ENCODE measurements at regions not wholly inside any gene's neighbourhood (a gene's known extent, or its start where the extent isn't known, plus 50 kb on each side); places are given as distances from the start of the nearest gene placed in this dataset.

GRCh38 chr15:39458131-39458530 is 122.7 kb upstream of the THBS1 start:
- DNase-seq (ENCODE audit: low spot score): no peak
- no peak for FAIRE-seq

GRCh38 chr15:39459548-39459947 is 121.3 kb upstream of the THBS1 start:
- DNase-seq (ENCODE audit: low spot score) (no peak), FAIRE-seq (no peak)

- DNase-seq (ENCODE audit: low spot score) (no peak), FAIRE-seq (no peak)
Observed at GRCh38 chr15:39460748-39461147, 120.1 kb upstream of the THBS1 start.

GRCh38 chr15:39461536-39462130 is 119.2 kb upstream of the THBS1 start:
- DNase-seq (ENCODE audit: low spot score) (no peak), FAIRE-seq (no peak)

- no peak for DNase-seq (ENCODE audit: low spot score)
- FAIRE-seq: no peak
Observed at GRCh38 chr15:39462691-39463090, 118.2 kb upstream of the THBS1 start.

- DNase-seq (ENCODE audit: low spot score) (no peak), FAIRE-seq (no peak)
Observed at GRCh38 chr15:39465843-39466749, 114.8 kb upstream of the THBS1 start.

GRCh38 chr15:39466750-39467105 is 114.2 kb upstream of the THBS1 start:
- FAIRE-seq (no peak), DNase-seq (ENCODE audit: low spot score) (no peak)

- DNase-seq (ENCODE audit: low spot score) (no peak), FAIRE-seq (no peak)
Observed at GRCh38 chr15:39468331-39468730, 112.5 kb upstream of the THBS1 start.

GRCh38 chr15:39468828-39469227 is 112.1 kb upstream of the THBS1 start:
- FAIRE-seq (no peak), DNase-seq (ENCODE audit: low spot score) (no peak)

- DNase-seq (ENCODE audit: low spot score): no peak
- no peak for FAIRE-seq
Observed at GRCh38 chr15:39471785-39472574, 108.9 kb upstream of the THBS1 start.

- FAIRE-seq: no peak
- no peak for DNase-seq (ENCODE audit: low spot score)
Observed at GRCh38 chr15:39472621-39473297, 108.1 kb upstream of the THBS1 start.

- FAIRE-seq: no peak
- DNase-seq (ENCODE audit: low spot score): no peak
Observed at GRCh38 chr15:39473298-39473947, 107.5 kb upstream of the THBS1 start.

GRCh38 chr15:39474657-39475056 is 106.2 kb upstream of the THBS1 start:
- FAIRE-seq (no peak), DNase-seq (ENCODE audit: low spot score) (no peak)

- DNase-seq (ENCODE audit: low spot score): no peak
- FAIRE-seq: no peak
Observed at GRCh38 chr15:39478996-39479395, 101.9 kb upstream of the THBS1 start.

- DNase-seq (ENCODE audit: low spot score) (no peak), FAIRE-seq (no peak)
Observed at GRCh38 chr15:39479911-39480310, 101.0 kb upstream of the THBS1 start.

- FAIRE-seq (no peak), DNase-seq (ENCODE audit: low spot score) (no peak)
Observed at GRCh38 chr15:39482459-39482858, 98.4 kb upstream of the THBS1 start.

GRCh38 chr15:39486621-39487457 is 94.0 kb upstream of the THBS1 start:
- DNase-seq (ENCODE audit: low spot score): no peak
- FAIRE-seq: no peak

- no peak for FAIRE-seq
Observed at GRCh38 chr15:39487458-39487735, 93.5 kb upstream of the THBS1 start.

GRCh38 chr15:39488516-39488915 is 92.4 kb upstream of the THBS1 start:
- FAIRE-seq: no peak

More at GRCh38 chr15:39487458-39487735, 93.5 kb upstream of the THBS1 start:
- no peak for DNase-seq (ENCODE audit: low spot score)

GRCh38 chr15:39488961-39489360 is 91.9 kb upstream of the THBS1 start:
- DNase-seq (ENCODE audit: low spot score) (no peak), FAIRE-seq (no peak)

More at GRCh38 chr15:39488516-39488915, 92.4 kb upstream of the THBS1 start:
- no peak for DNase-seq (ENCODE audit: low spot score)
